Spleen (tissue), 3 donors: ENCODE measurements at regions not wholly inside any gene's neighbourhood (a gene's known extent, or its start where the extent isn't known, plus 50 kb on each side); places are given as distances from the start of the nearest gene placed in this dataset.

Experiments used
- POLR2A ChIP-seq, 3 donors: fragments of 450-650 bp; IDR thresholded peaks; one replicate each; pipeline ENCODE4 v1.5.1; 2017; ENCODE audit warnings: antibody characterized with exemption in 3 of 3, mild to moderate bottlenecking in 1 of 3
- POLR2AphosphoS5 ChIP-seq, 3 donors: sonication (generic); formaldehyde crosslinking; IDR thresholded peaks; one replicate each; pipeline ENCODE4 v1.5.1; 2017; ENCODE audit warnings: antibody characterized with exemption in 3 of 3

DNA sequence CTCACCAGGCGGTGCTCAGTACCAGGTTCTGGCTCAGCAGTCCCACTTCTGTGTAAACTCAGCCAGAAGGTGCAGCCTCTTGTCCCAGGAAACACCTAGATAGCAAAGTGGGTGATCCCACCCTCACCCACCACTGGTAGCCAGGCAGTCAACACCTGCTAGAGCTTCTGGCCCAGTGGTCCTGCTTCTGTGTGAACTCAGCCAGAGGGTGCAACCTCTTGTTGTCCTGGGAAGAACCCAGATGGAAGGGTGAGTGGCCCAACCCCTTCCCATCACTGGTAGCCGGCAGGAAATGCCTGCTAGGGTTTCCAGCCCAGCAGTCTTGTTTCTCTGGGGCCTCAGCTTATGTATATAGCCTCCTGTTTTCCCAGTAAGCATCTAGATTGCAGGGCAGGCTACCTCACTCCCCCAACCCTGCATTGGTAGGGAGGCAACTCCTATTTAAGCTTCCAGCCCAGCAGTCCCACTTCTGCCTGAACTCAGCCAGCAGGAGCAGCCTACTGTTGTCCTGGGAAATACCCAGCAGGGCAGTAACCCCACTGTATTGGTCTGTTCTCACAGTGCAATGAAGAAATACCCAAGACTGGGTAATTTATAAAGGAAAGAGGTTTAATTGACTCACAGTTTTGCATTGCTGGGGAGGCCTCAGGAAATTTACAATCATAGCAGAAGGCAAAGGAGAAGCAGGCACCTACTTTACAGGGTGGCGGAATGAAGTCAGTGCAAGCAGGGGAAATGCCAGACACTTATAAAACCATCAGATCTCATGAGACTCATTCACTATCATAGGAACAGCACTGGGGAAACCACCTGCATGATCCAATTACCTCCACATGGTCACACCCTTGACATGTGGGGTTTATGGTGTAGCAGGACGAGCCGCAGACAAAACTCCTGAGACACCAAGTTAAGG lies 110.6 kb downstream of the DTWD1 start:
- TF ChIP-seq POLR2AphosphoS5 (IDR thresholded peaks at IDR 0.05) (no peak), POLR2A (IDR thresholded peaks at IDR 0.05) (no peak)
